K562 (cell line): ENCODE measurements at regions not wholly inside any gene's neighbourhood (a gene's known extent, or its start where the extent isn't known, plus 50 kb on each side); places are given as distances from the start of the nearest gene placed in this dataset.
A peak's percentile ranks its signal among the peaks of the same experiment; 100 is the strongest.

Source experiments
- ATAC-seq: fragments of 200-7000 bp; cut with Tn5 transposase; 3 replicates; pipeline ENCODE4 v1.9.1; 2020; ENCODE audit warnings: moderate library complexity
- BruUV-seq: library from RNA; stranded (reverse); fragments of 400-500 nt; replicated peaks from 2 replicates; lab custom pipeline; 2021; lab: Mats Ljungman, UMichigan
- CTCF ChIA-PET: fragments of 300-600 bp; formaldehyde crosslinking; extraction: SDS; loops from one replicate; lab custom pipeline; 2021; ENCODE audit warnings: low intra/inter-chr PET ratio; lab: Yijun Ruan, JAX
- POLR2A ChIA-PET: fragments of 300-600, 350-650 bp; sonication (Branson Sonifier 250); formaldehyde crosslinking; extraction: SDS; loops from one replicate; lab custom pipeline; 2021; ENCODE audit warnings: antibody characterized with exemption, inconsistent platforms; lab: Yijun Ruan, JAX
- DNase-seq, 4 experiments: peaks; one replicate each; pipeline versions ENCODE4 v3.0.0 to v3.0.0-alpha.2; 2011 to 2018; ENCODE audit warnings: low spot score in 3 of 4, mixed read lengths in 3 of 4; ENCODE audit errors: extremely low read depth in 1 of 4
- FAIRE-seq: peaks from 2 replicates; lab custom pipeline; 2011; peaks lifted over from hg19 to GRCh38; lab: Jason Lieb, UNC
- H2AFZ ChIP-seq: 2 replicates; pipeline ENCODE4 v1.6.0; 2011; ENCODE audit warnings: low read depth, low read length, control low read depth, inconsistent platforms
- H3K27ac ChIP-seq: fragments of 200-600 bp; 3 replicates; pipeline ENCODE4 v1.8.0; 2011; ENCODE audit warnings: low read depth, mild to moderate bottlenecking, control low read depth, inconsistent platforms, low read length, moderate library complexity, mixed read lengths; ENCODE audit errors: extremely low read depth
- H3K27me3 ChIP-seq, 2 experiments: fragments of 300-600 bp in 1 of 2; 2 replicates in 1 of 2; 3 replicates in 1 of 2; pipeline versions ENCODE4 v1.6.0 to v1.8.0; 2011; ENCODE audit warnings: inconsistent platforms in 2 of 2, low read length in 2 of 2, mild to moderate bottlenecking in 1 of 2, mixed read lengths in 1 of 2, moderate library complexity in 1 of 2; ENCODE audit not compliant: control insufficient read depth in 2 of 2, insufficient read depth in 2 of 2
- H3K36me3 ChIP-seq: fragments of 300-600 bp; 3 replicates; pipeline ENCODE4 v1.8.0; 2011; ENCODE audit warnings: mild to moderate bottlenecking, low read length, inconsistent platforms; ENCODE audit not compliant: control insufficient read depth, insufficient read depth
- H3K4me1 ChIP-seq, 2 experiments: fragments of 200-600 bp in 1 of 2; replicated peaks in 1 of 2; 2 replicates in 1 of 2; 3 replicates in 1 of 2; pipeline versions ENCODE4 v1.5.1 to v1.8.0; 2011; ENCODE audit warnings: inconsistent platforms in 2 of 2, low read length in 2 of 2, mild to moderate bottlenecking in 1 of 2, mixed read lengths in 1 of 2, moderate library complexity in 1 of 2; ENCODE audit not compliant: control insufficient read depth in 2 of 2, insufficient read depth in 2 of 2
- H3K4me2 ChIP-seq: 2 replicates; pipeline ENCODE4 v1.6.1; 2011; ENCODE audit warnings: low read length, control low read depth, inconsistent platforms, mixed read lengths; ENCODE audit not compliant: insufficient read depth
- H3K4me3 ChIP-seq: fragments of 200-600 bp; sonication (generic), shearing (Covaris generic); 2 replicates; pipeline ENCODE4 v1.5.1; 2016; ENCODE audit warnings: control low read depth, inconsistent platforms
- H3K79me2 ChIP-seq: fragments of 200-600 bp; 3 replicates; pipeline ENCODE4 v1.8.0; 2011; ENCODE audit warnings: low read length, inconsistent platforms; ENCODE audit not compliant: control insufficient read depth, insufficient read depth
- H3K9ac ChIP-seq, 2 experiments: 2 replicates each; pipeline versions ENCODE4 v1.6.0 to v1.6.1; 2011; ENCODE audit warnings: low read depth in 2 of 2, low read length in 2 of 2, control low read depth in 1 of 2, inconsistent platforms in 1 of 2, mild to moderate bottlenecking in 1 of 2, mixed read lengths in 1 of 2; ENCODE audit not compliant: insufficient read depth in 1 of 2
- H3K9me1 ChIP-seq: one replicate; pipeline ENCODE4 v1.6.0; 2011; ENCODE audit warnings: inconsistent platforms, mild to moderate bottlenecking, low read length, moderate library complexity; ENCODE audit not compliant: control insufficient read depth, insufficient read depth
- H3K9me3 ChIP-seq: replicated peaks from 2 replicates; pipeline ENCODE4 v1.5.1; 2011; ENCODE audit warnings: low read depth, low read length, inconsistent platforms; ENCODE audit not compliant: control insufficient read depth, insufficient read depth
- H4K20me1 ChIP-seq: replicated peaks from 2 replicates; pipeline ENCODE4 v1.6.1; 2011; ENCODE audit warnings: low read length, inconsistent platforms, mixed read lengths; ENCODE audit not compliant: control insufficient read depth, insufficient read depth
- RAD21 ChIP-seq, 2 experiments: fragments of 250-450 bp in 1 of 2; fragments of 450-650 bp in 1 of 2; sonication (Bioruptor Pico) in 1 of 2; formaldehyde crosslinking in 1 of 2; IDR thresholded peaks in 1 of 2; conservative IDR thresholded peaks in 1 of 2; 2 replicates each; pipeline versions ENCODE4 v1.4.0 to v1.8.0; 2020 to 2022; ENCODE audit warnings: mild to moderate bottlenecking in 2 of 2, moderate library complexity in 1 of 2
- YBX1 ChIP-seq: fragments of 450-650 bp; IDR thresholded peaks from 2 replicates; pipeline ENCODE4 v1.7.1; 2016; ENCODE audit warnings: mild to moderate bottlenecking
- YY1 ChIP-seq, 3 experiments: IDR thresholded peaks; 2 replicates each; pipeline ENCODE4 v1.6.1; 2011; ENCODE audit warnings: low read length in 2 of 3, mild to moderate bottlenecking in 2 of 3, moderate library complexity in 2 of 3, borderline replicate concordance in 1 of 3, control low read depth in 1 of 3, low read depth in 1 of 3; ENCODE audit not compliant: insufficient read depth in 3 of 3, insufficient replicate concordance in 2 of 3, control insufficient read depth in 1 of 3, insufficient read length in 1 of 3; ENCODE audit errors: extremely low read depth in 1 of 3
- WGBS: fragments of 100-300 bp; shearing (Covaris generic); methylation state at CpG from one replicate; pipeline ENCODE4 v1.1.6; 2016; ENCODE audit warnings: low coverage, mixed read lengths; ENCODE audit not compliant: insufficient coverage; ENCODE audit errors: missing lambda C conversion rate; 5-methylcytosine and 5-hydroxymethylcytosine counted together
- in situ Hi-C: fragments of 300-500 bp; cut with MboI; formaldehyde crosslinking; loops from 4 replicates; pipeline ENCODE4 v1.15.0; 2018; ENCODE audit warnings: inconsistent platforms, mixed read lengths
- intact Hi-C: fragments of 100-400 bp; cut with micrococcal nuclease; formaldehyde crosslinking; loops from 2 replicates; pipeline ENCODE4 v1.14.2; 2022
- TF ChIP-seq, protein P1 (sequence below): fragments of 250-450 bp; sonication (Bioruptor Pico); IDR thresholded peaks from 2 replicates; pipeline ENCODE4 v1.5.0; 2020; ENCODE audit warnings: mild to moderate bottlenecking, borderline replicate concordance

- Histone ChIP-seq H3K36me3 (no peaks in the 10 kb centered on the region), H3K27ac (no peak overlapping the region), H4K20me1 (no peaks in the 10 kb centered on the region), H3K4me1 (no peaks in the 10 kb centered on the region), H3K27me3 (no peaks in the 10 kb centered on the region), H3K9me1 (no peaks in the 10 kb centered on the region), H3K79me2 (no peaks in the 10 kb centered on the region), H3K9me3 (no peaks in the 10 kb centered on the region), H2AFZ (no peak overlapping the region), H3K4me2 (no peak overlapping the region), H3K4me3 (no peak overlapping the region), H3K9ac (no peak overlapping the region)
- ATAC-seq (no peak), FAIRE-seq (no peak), DNase-seq (no peak)
- 0% methylated on average over 1 of the region's 1 CpG for WGBS
- TF ChIP-seq, protein P1, sequence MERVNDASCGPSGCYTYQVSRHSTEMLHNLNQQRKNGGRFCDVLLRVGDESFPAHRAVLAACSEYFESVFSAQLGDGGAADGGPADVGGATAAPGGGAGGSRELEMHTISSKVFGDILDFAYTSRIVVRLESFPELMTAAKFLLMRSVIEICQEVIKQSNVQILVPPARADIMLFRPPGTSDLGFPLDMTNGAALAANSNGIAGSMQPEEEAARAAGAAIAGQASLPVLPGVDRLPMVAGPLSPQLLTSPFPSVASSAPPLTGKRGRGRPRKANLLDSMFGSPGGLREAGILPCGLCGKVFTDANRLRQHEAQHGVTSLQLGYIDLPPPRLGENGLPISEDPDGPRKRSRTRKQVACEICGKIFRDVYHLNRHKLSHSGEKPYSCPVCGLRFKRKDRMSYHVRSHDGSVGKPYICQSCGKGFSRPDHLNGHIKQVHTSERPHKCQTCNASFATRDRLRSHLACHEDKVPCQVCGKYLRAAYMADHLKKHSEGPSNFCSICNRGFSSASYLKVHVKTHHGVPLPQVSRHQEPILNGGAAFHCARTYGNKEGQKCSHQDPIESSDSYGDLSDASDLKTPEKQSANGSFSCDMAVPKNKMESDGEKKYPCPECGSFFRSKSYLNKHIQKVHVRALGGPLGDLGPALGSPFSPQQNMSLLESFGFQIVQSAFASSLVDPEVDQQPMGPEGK (CRISPR knock-in tag), result no peak
- no peak for TF ChIP-seq YY1 (IDR thresholded peaks at IDR 0.05; ENCODE audit: borderline replicate concordance in 1 of 3, control insufficient read depth in 1 of 3, extremely low read depth in 1 of 3, insufficient read depth in 3 of 3, insufficient read length in 1 of 3, insufficient replicate concordance in 2 of 3, low read depth in 1 of 3, low read length in 2 of 3)
- BruUV-seq, result no TSS peak
- intact Hi-C loops, result no loop called here
- ChIA-PET POLR2A (interaction anchor here (0.7 kb wide), 1 partner anchor 495 kb away, joined by 3 read pairs; no protein-coding TSS in a partner anchor), CTCF (no interaction called here)
- in situ Hi-C loops, result no loop called here
Measured at GRCh38 chr12:74644681-74645080, 107.0 kb downstream of the ATXN7L3B start.

GRCh38 chr12:74646831-74647230 lies 109.2 kb downstream of the ATXN7L3B start:
- H3K27ac ChIP-seq, result no peak overlapping the region
- no peaks in the 10 kb centered on the region for H3K79me2 ChIP-seq
- H3K9me3 ChIP-seq, result no peaks in the 10 kb centered on the region
- 0% methylated on average over 1 of the region's 1 CpG for WGBS
- intact Hi-C loops (no loop called here), in situ Hi-C loops (no loop called here)
- no peak for ATAC-seq
- no peak overlapping the region for H3K4me3 ChIP-seq
- no peak for FAIRE-seq
- DNase-seq, result no peak
- no peaks in the 10 kb centered on the region for H4K20me1 ChIP-seq
- H3K4me1 ChIP-seq, result no peaks in the 10 kb centered on the region
- ChIA-PET CTCF (no interaction called here), POLR2A (no interaction called here)
- BruUV-seq, result no TSS peak
- no peak overlapping the region for H2AFZ ChIP-seq
- H3K36me3 ChIP-seq, result no peaks in the 10 kb centered on the region
- H3K4me2 ChIP-seq, result no peak overlapping the region
- H3K27me3 ChIP-seq, result no peaks in the 10 kb centered on the region
- no peak overlapping the region for H3K9ac ChIP-seq
- H3K9me1 ChIP-seq, result no peaks in the 10 kb centered on the region
- TF ChIP-seq YBX1 (no peak), RAD21 (CRISPR knock-in tag; conservative IDR thresholded peaks at IDR 0.05 in 1 of 2, IDR thresholded peaks at IDR 0.05 in 1 of 2) (0 out of 4 replicates have a peak, but pooled peaks of 1 of the 2 experiments have one; percentile 36)
- TF ChIP-seq, all 486 proteins: peak for 1
